SU-DHL-6 (cell line): ENCODE measurements at regions not wholly inside any gene's neighbourhood (a gene's known extent, or its start where the extent isn't known, plus 50 kb on each side); places are given as distances from the start of the nearest gene placed in this dataset.

Experiments used
- EZH2phosphoT487 ChIP-seq: fragments of 200-600 bp; sonication (generic), shearing (Covaris generic); conservative IDR thresholded peaks from 2 replicates; pipeline ENCODE4 v1.6.1; 2018; ENCODE audit warnings: mild to moderate bottlenecking, antibody characterized with exemption, low read length, moderate library complexity, mixed read lengths
- TF ChIP-seq, protein P1 (sequence below): fragments of 200-600 bp; sonication (generic); IDR thresholded peaks from one replicate; pipeline ENCODE4 v1.5.1; 2017; ENCODE audit warnings: antibody characterized with exemption, mild to moderate bottlenecking, low read length, moderate library complexity; ENCODE audit not compliant: insufficient read depth, poor library complexity, severe bottlenecking

DNA sequence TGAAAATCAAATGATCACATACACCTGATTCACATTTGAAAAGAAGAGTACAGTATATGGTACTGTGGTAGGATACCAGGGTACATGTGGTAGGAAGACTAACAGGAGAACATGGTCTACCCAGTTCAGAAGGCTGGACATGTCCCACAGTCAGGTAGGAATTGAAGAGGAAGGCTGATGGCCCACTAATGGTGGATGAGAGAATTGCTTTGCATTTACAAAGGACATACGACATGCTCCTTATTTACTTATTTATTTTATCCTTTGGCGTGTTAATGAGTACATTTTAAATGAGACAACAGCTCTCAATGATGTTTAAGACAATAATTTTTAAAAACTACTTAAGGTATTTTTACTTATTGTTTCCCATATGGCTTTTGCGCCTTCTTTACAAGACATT, 106.7 kb upstream of the BMP2K start:
- TF ChIP-seq, protein P1, sequence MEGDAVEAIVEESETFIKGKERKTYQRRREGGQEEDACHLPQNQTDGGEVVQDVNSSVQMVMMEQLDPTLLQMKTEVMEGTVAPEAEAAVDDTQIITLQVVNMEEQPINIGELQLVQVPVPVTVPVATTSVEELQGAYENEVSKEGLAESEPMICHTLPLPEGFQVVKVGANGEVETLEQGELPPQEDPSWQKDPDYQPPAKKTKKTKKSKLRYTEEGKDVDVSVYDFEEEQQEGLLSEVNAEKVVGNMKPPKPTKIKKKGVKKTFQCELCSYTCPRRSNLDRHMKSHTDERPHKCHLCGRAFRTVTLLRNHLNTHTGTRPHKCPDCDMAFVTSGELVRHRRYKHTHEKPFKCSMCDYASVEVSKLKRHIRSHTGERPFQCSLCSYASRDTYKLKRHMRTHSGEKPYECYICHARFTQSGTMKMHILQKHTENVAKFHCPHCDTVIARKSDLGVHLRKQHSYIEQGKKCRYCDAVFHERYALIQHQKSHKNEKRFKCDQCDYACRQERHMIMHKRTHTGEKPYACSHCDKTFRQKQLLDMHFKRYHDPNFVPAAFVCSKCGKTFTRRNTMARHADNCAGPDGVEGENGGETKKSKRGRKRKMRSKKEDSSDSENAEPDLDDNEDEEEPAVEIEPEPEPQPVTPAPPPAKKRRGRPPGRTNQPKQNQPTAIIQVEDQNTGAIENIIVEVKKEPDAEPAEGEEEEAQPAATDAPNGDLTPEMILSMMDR = no peak
- no peak for TF ChIP-seq EZH2phosphoT487
